ENCODE measurements at regions not wholly inside any gene's neighbourhood (a gene's known extent, or its start where the extent isn't known, plus 50 kb on each side); places are given as distances from the start of the nearest gene placed in this dataset.
"Not testable (repeated sequence)": the region's sequence is repeated elsewhere in the genome, so short reads cannot be mapped to it uniquely, and the experiment has no call there.

GRCh38 chr9:138201167-138201889 lies 323.7 kb downstream of the CACNA1B start:
- TF ChIP-seq JUND (IDR thresholded peaks at IDR 0.05; ENCODE audit: low read length); YY1 (IDR thresholded peaks at IDR 0.05; ENCODE audit: low read depth, low read length); CTCF (IDR thresholded peaks at IDR 0.05; ENCODE audit: control extremely low read depth in 1 of 3, insufficient read depth in 1 of 3, low read depth in 1 of 3, low read length in 3 of 3): not testable (repeated sequence)
